ENCODE measurements at regions not wholly inside any gene's neighbourhood (a gene's known extent, or its start where the extent isn't known, plus 50 kb on each side); places are given as distances from the start of the nearest gene placed in this dataset.

GRCh38 chr18:61157451-61157850 is 175.8 kb upstream of the CDH20 start:
- DNase-seq (ENCODE audit: low read depth in 2 of 2): no peak

GRCh38 chr18:61159246-61159645 is 174.0 kb upstream of the CDH20 start:
- DNase-seq (ENCODE audit: low read depth in 2 of 2): no peak

- no peak for DNase-seq (ENCODE audit: low read depth in 2 of 2)
These were observed 168.9 kb upstream of the CDH20 start for GRCh38 chr18:61164321-61164720.

- no peak for DNase-seq (ENCODE audit: low read depth in 2 of 2)
These were observed 165.3 kb upstream of the CDH20 start for GRCh38 chr18:61167902-61168301.

GRCh38 chr18:61169386-61169785 is 163.8 kb upstream of the CDH20 start:
- DNase-seq (ENCODE audit: low read depth in 2 of 2): no peak

- DNase-seq (ENCODE audit: low read depth in 2 of 2): no peak
These were observed 160.6 kb upstream of the CDH20 start for GRCh38 chr18:61172624-61173023.

- no peak for DNase-seq (ENCODE audit: low read depth in 2 of 2)
These were observed 159.7 kb upstream of the CDH20 start for GRCh38 chr18:61173554-61173953.

GRCh38 chr18:61183798-61184197 is 149.4 kb upstream of the CDH20 start:
- no peak for DNase-seq (ENCODE audit: low read depth in 2 of 2)

- DNase-seq (ENCODE audit: low read depth in 2 of 2): no peak
These were observed 145.3 kb upstream of the CDH20 start for GRCh38 chr18:61187971-61188370.

- no peak for DNase-seq (ENCODE audit: low read depth in 2 of 2)
These were observed 143.9 kb upstream of the CDH20 start for GRCh38 chr18:61189376-61189775.

- DNase-seq (ENCODE audit: low read depth in 2 of 2): no peak
These were observed 138.5 kb upstream of the CDH20 start for GRCh38 chr18:61194726-61195125.

GRCh38 chr18:61196750-61197149 is 136.5 kb upstream of the CDH20 start:
- no peak for DNase-seq (ENCODE audit: low read depth in 2 of 2)

- DNase-seq (ENCODE audit: low read depth in 2 of 2): no peak
These were observed 134.7 kb upstream of the CDH20 start for GRCh38 chr18:61198486-61198885.

GRCh38 chr18:61199171-61199848 is 133.9 kb upstream of the CDH20 start:
- DNase-seq (ENCODE audit: low read depth in 2 of 2): no peak

GRCh38 chr18:61201511-61201910 is 131.7 kb upstream of the CDH20 start:
- no peak for DNase-seq (ENCODE audit: low read depth in 2 of 2)

GRCh38 chr18:61203151-61203550 is 130.1 kb upstream of the CDH20 start:
- no peak for DNase-seq (ENCODE audit: low read depth in 2 of 2)

- DNase-seq (ENCODE audit: low read depth in 2 of 2): no peak
These were observed 123.4 kb upstream of the CDH20 start for GRCh38 chr18:61209801-61210200.

- no peak for DNase-seq (ENCODE audit: low read depth in 2 of 2)
These were observed 117.2 kb upstream of the CDH20 start for GRCh38 chr18:61216051-61216450.

- DNase-seq (ENCODE audit: low read depth in 2 of 2): no peak
These were observed 111.0 kb upstream of the CDH20 start for GRCh38 chr18:61222206-61222605.

GRCh38 chr18:61225336-61225735 is 107.9 kb upstream of the CDH20 start:
- no peak for DNase-seq (ENCODE audit: low read depth in 2 of 2)

GRCh38 chr18:61236356-61237057 is 96.7 kb upstream of the CDH20 start:
- DNase-seq (ENCODE audit: low read depth in 2 of 2): no peak

GRCh38 chr18:61237529-61237928 is 95.7 kb upstream of the CDH20 start:
- DNase-seq (ENCODE audit: low read depth in 2 of 2): no peak

- no peak for DNase-seq (ENCODE audit: low read depth in 2 of 2)
These were observed 94.2 kb upstream of the CDH20 start for GRCh38 chr18:61239051-61239450.

Data from dermis microvascular lymphatic vessel endothelial cell (primary cell).